HT1080 (cell line): ENCODE measurements at regions not wholly inside any gene's neighbourhood (a gene's known extent, or its start where the extent isn't known, plus 50 kb on each side); places are given as distances from the start of the nearest gene placed in this dataset.

Experiments
- DNase-seq: peaks from one replicate; pipeline ENCODE4 v3.0.0-alpha.2; 2015; ENCODE audit warnings: low read depth

DNA sequence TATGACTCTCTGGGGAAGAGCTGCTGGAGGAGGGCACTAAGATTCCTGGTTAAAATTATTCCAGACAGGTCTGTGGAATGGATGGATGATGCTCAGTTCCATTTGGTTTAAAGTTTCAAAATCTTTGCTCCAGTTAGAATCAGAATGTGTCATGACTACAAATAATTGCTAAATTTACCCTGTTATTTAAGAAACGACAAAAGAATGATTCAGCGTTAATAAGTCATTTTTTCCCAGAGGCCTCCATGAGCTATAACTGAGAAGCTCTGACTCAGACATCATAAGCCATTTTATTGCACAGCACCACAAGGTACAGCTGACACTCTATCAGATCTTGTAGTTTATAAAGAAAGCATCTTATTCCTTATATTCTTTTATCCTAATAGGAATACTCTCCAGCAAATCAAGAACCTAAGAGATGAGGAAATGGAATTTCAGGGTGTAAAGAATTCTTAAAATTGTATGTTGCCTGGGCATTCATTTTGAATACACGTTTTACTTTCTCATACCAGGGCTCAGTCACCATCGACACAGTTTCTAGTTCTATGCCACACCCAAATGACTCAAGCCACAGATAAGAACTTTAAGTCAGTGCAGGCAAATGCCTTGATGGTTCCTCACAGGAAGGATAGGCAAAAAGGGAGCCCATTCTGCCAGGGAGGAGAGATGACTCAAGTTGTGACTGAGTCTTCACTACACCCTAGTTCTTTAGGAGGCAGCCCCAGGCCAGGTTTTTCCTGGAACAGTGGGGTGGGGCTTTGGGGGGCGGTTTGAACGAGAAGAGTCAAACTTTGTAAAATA lies 636.0 kb downstream of the MMUT start:
- peak; percentile 99 for DNase-seq

DNA sequence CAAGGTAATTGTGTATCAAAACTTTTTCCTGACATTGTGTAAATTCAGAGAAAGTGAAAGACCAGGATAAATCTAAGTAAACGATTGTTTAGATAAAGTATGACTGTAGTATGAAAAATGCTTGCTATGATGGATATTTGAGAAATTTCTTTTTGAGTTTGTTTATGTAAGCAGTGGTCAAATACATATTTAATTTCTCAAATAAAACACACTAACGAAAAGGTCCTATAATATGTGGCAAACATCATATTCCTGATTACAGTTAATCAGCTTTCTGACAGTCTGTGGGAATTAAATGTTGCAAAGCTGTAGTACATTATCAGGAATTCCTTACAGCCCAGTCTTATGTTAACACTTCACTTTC lies 636.9 kb downstream of the MMUT start:
- peak; percentile 5 for DNase-seq

DNA sequence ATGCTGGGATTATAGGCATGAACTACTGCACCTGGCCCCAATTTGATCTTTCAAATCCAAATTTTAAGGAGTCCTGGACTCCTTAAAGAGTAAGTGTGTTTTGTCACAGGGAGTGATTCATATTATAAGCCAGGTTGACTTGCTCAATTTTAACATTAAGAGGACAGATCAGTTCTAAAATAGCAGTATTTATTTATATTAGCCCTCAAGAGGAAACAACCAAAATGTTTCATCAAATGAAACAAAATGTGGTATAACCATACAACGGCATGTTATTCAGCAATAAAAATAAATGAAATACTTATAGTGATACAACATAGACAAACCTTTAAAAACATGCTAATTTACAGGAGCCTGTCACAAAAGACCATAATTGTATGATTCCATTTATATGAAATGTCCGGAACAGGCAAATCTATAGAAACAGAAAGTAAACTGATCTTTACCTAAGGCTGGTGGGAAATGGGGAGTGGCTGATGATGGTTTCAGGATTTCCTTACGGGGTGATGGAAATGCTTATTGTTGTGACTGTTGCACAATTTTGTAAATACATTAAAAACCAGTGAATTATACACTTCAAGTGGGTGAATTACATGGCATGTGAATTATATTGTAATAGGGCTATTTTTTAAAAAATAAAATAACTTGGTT lies 637.4 kb downstream of the MMUT start:
- DNase-seq, result peak; percentile 2

DNA sequence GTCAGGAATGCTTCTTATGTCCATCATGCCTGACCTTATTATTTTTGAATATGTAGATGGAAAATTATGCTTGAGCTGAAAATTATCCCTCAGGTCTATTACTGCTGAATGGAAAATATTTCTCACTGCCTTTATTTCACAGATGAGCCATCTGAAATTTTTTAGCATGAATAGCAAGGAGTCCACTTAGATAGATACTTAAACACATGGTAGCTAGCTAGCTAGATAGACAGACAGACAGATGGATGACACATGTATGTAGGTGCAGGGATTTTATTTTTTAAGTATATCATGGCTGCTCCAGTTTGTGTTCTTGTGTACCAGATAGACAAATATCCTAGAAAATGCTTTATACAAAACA lies 645.0 kb downstream of the MMUT start:
- no peak for DNase-seq

DNA sequence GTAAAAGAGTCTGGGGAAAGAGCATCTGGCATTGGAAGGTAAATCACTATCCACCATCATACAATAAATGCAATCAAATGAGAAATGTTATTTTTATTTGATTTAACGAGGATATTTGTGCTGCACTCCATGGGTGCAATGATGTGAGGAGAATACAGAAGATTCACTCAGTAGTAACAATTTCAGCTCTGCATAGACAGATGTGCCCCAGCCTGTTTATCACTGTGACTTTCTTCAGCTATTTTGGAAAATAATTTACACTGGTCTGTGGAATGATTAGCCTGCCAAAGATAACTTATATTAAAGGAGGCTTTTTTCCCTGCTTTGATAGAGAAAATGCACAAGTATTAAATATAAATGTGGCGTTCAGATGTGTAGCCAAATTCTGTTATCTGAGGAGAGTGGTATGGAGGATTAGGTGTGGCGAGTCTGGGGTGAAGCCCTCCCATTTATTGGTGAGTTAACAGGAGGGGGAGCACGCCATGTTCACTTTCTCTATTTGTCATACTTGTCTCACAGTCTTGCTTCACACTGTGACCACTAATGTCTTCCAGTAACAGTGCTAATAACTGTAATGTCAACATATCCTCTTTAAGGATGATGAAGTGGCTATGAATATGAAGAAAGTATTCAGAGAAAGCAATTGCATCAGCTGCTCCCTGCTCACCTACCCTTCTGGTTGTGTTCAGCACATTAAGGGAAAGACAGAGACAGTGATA lies 645.6 kb downstream of the MMUT start:
- DNase-seq, result no peak

DNA sequence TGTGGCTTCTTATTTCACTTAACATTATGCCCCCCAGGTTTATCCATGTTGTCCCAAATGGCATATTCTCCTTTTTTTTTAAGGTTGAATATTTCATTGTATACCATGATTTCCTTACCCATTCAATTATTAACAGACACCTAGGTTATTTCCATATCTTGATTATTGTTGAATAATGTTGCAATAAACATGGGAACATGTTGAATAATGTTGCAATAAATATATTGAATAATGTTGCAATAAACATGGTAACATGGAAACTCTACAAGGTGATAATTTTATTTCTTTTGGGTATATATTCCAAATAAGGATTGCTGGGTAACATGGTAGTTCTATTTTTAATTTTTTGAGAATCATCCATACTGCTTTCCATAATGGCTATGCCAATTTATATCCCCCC lies 648.1 kb downstream of the MMUT start:
- no peak for DNase-seq

DNA sequence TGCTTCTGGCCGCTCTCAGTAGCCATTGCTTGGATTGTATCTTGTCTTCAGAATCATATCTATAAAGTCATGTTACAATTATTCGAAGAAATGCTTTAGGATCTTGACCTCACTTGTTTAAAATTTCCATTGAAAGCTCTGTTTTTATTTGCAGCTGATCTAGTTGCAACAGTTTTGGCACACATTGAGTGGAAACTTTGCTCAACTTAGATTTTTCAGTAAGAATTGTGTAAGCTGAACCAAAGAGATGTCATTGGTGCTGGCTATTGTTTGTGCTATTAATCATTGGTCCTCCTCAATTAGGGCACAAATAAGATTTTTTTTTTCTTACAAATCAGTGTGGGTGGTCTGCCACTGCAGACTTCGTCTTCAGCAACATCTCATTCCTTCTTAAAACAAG lies 649.2 kb downstream of the MMUT start:
- DNase-seq, result no peak

DNA sequence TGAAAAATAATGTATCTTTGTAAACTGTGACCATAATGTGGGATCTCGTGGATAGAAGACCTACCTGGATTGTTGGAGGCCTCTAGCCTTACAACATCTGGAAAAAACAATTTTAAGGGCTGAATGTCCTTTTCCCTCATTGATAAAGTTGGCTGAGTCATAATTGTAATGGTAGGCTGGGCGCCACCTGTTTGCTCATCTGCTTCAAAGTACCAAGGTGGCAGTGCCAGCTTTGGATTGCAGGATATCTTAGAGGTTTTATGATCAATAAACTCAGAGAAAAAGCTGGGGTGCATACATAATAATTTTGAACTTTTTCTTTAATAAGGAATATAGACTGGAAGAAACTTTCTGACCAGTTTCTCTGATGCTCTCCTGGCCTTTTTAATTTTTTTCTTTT lies 653.4 kb downstream of the MMUT start:
- DNase-seq, result no peak

DNA sequence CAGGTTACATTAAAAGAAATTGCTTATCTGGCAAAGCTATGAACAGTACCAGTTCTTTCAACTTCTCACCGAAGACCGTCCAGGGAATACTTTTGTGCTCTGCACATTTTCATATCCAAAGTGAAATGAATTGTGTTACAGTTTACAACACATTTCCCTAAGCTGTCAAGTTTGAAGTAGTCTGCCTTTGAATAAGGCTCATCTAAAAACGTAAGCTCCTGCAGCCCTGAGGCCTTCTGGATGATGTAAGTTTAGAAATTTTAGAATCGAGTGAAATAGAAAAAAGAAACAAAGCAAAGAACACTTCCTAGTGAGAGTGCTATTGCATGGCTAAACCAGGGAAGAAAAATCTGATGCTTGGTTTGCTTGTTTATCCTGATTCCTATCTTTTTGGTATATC lies 653.8 kb downstream of the MMUT start:
- DNase-seq, result no peak

DNA sequence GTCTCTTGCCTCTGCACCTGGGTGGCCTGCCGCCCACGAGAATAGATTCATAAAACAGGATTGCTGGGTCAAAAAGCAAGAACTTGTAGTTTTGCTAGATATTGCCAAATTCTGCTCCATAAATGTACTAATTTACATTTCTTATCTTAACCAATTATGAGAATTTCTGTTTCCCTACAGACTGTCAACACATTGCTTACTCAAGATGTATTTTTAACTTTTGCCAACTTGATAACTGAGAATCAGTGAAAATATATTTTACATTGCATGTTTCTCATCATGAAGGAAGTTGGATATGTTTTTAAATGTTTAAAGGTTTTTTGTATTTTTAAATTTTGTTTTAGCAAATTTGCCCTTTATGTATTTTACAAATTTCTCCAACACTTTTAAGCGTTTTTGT lies 664.8 kb downstream of the MMUT start:
- no peak for DNase-seq

DNA sequence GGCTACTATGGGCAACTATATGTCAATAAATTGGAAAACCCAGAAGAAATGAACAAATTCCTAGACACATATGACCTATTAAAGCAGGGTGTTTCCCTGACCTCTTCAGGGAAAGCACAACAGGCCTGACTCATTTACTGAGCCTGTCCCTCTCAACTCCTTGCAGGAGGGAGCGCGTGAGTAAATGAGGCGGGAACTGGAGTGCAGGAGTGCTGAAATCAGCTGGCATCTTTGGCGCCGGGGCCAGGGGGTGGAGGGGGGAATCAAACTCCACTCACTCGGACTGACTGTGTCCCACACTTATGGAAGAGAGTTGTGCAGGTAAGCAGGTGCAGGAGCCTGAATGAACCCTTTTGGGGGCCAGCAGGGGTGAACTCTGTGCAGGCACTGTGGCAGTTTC lies 671.2 kb upstream of the PTCHD4 start:
- DNase-seq, result no peak

DNA sequence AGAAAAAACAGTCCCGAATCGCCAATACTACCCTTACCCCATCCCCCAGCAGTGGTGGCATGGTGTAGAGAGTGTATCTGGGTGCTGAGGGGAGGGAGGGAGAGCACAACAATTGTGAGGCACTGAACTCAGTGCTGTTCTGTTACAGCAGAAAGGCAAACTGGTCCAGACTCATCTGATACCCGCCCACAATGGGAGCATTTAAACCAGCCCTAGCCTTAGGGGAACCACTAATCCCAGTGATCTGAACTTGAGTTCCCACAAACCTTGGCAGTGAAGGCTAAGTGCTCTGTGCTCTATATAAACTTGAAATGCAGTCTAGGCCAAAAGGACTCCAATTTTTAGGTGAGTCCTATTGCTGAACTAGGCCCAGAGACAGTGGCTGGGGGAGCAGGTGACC lies 666.4 kb upstream of the PTCHD4 start:
- DNase-seq, result no peak

DNA sequence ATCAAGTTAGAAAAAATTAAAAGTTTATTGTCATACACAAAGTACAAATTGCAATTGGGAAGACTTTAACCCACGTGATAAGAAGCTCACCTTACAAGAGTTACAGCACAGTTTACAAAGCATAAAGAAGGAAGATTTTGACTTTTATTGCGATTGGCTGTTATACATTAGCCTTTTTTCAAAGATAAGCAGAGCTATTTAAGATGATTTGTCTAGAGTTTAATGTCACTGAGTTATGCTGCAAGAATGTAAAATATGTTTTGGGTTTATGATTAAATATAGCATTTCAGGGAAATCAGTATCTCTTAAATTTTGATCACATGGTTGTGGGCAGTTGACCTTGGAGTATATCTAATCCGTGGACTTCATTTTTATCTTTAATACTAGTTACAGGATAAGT lies 664.2 kb upstream of the PTCHD4 start:
- DNase-seq, result no peak

DNA sequence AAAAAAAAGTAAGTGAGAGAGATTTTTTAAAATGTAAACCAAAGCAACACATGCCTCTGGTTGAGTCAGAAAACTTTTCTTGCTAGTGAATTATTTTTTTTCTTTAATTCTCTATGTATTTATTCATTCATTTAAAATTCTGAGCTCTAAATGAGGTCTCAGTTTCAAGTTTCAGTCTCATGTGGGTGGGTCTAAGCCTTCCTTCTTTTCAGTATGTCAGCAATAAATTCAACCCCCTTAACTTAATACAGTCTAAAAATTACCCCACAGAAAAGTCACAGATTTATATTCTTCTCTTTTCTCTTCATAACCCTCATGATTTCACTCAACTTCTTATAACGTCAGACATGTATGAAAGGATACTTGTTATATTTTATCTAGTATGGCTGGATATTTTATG lies 663.3 kb upstream of the PTCHD4 start:
- DNase-seq, result no peak

DNA sequence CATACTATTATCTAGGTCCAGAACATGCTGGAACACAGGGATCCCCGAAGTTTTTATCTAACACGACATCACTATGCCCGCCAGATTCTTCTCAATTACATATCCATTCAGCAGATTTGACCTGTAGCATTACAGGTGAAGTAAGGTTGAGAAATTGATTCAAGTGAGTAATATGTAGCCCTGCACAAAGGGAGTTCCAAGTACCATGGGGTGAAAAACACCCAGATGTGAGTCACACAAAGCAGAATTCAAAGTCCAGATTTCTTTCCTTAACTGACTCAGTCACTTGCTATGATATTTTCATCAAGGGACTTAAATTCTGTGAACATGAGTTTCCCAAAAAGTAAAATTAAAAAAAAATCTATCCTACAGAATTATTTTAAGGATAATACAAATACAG lies 655.4 kb upstream of the PTCHD4 start:
- DNase-seq, result peak; percentile 65

DNA sequence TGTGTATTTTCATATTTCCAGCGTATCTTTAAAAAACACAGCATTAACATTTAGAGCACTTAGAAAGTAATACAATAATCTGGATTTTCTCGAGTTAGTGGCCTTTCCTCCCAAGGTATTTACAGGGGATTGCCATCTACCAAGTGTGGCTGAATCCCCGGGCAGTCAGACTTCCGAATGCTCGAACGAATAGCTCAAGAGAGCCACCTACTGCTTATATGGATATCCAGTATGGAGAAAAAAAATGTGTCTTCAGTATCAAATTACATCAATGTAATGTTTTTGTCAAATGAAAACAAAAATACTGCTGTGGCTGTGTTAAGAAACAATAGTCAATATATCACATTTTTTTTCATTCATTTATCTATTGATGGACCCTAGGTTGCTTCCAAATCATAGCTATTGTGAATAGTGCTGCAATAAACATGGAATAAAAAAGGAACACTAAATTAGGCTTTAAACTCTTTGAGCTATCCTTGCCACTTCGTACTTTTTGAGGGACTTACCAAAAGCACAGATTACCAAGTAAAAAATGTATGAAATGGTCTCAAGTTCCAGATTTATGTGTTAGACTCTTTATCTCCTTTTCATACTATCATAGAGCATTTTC lies 654.5 kb upstream of the PTCHD4 start:
- peak; percentile 57 for DNase-seq

DNA sequence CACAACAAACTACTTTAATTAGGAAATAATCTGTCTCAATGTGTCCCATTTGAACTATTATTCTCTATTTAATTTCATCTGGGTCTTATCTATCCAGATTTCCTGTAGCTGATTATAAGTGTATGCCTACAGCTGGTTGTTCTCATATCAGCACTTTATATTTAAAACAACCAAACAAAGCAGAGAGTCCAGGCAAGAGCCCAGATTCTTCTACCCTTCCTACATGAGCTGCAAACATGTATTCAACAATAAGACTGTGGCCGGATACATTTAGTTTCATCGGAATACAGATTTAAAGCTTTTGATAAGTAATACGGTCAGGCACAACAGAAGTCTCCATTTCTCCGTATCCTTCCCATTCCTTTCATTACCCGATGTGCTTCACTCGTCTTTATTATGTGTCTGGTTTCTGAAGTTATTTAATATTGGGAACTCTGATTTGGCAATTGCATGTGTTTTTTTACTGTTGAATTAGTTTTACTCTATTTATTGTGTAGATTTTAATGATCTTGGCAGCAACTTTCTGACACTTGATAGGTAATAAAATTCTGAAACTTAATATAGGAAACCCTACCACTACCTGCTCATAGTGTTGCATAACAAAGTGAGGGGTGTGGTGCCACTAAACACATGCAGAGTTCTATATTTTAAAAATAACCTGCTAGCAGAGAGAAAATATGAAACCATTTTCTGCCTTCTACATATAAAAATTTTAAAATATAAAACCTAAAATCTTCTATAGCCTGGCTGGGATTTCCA lies 653.5 kb upstream of the PTCHD4 start:
- DNase-seq, result no peak

DNA sequence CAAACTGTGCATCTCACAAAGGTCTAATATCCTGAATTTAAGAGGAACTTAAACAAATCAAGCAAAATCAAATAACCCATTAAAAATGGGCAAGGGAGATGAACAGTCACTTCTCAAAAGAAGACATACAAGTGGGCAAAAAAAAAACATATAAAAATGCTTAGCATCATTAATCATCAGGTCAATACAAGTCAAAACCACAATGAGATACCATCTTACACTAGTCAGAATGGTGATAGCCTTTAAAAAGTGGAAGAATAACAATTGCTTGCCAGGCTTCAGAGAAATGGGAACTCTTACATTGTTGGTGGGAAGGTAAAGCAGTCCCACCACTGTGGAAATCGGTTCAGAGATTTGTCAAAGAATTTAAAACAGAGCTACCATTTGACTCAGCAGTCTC lies 646.7 kb upstream of the PTCHD4 start:
- peak; percentile 48 for DNase-seq

DNA sequence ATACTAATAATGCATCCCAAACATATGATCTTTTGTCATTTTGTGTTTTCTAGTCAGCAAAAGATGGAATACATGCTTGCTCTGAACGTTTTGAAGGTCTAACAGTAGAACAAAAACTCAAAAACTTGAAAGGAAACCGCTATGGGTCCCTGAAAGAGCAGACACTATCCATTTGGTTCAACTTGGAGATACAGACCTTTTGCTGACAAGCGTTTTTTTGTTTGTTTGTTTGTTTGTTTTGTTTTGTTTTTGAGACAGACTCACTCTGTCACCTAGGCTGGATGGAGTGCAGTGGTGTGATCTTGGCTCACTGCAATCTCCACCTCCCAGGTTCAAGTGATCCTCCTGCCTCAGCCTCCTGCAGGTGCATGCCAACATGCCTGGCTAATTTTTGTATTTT lies 644.3 kb upstream of the PTCHD4 start:
- DNase-seq, result no peak

DNA sequence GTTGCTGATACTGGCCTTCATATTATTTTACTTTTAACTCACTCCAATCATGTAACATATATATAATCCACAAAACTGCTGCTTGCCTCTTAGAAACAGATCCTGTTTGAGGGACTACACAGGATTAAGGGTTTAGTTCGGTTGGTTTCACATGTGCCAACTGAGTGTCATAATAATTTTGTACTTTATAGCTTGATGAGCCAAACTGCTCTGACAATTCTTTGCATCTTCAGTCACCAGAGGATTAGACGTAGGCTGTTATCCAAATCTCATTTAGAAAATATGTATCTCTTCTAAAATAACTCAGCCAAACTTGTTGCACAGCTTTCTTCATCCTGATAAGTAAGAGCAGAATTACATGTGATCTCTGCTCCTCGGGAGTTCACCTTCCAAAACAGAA lies 643.6 kb upstream of the PTCHD4 start:
- DNase-seq, result no peak

DNA sequence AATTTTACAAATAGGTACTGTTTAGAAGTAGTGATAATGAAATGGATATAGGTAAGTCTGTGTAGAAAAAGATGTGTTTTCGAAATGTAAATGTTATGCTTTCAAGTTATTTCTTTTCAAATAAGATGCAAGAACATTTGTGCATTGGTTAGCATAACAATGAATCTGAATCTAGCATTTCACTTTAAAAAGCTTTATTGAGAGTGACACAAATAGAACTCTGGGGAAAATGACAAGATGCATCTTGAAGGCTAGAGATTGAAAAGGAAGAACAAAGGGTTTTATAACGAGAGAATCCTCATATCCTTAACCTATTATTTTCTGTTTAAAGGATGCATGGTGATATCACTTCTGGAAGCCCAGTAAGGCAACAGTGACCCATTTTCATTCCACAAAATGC lies 639.9 kb upstream of the PTCHD4 start:
- DNase-seq, result no peak

DNA sequence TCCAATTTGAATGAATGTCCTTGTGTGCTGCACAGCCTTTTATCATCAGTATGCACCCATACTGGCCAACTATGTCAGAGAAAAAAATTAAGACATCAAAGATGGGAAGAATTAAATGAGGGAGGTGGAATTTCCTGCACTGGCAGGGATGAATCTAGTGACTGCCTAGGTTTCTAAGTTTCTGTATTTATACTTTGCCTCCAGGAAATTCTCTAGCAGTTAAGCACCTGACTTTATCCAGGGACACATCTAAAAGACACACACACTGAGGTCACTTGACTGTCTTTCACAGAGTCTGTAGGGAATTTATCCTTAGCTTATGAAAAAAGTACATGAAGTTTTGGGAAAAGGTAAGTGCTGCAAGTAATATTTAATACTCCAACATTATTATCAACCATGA lies 636.5 kb upstream of the PTCHD4 start:
- DNase-seq, result no peak
